Peyer's patch (tissue), 4 donors: ENCODE measurements at regions not wholly inside any gene's neighbourhood (a gene's known extent, or its start where the extent isn't known, plus 50 kb on each side); places are given as distances from the start of the nearest gene placed in this dataset.

Source experiments
- POLR2A ChIP-seq, 2 donors: fragments of 450-650 bp; IDR thresholded peaks; one replicate each; pipeline ENCODE4 v1.5.1; 2017; ENCODE audit warnings: antibody characterized with exemption in 2 of 2, mild to moderate bottlenecking in 2 of 2, moderate library complexity in 2 of 2
- TF ChIP-seq, protein P1 (sequence below), 6 experiments: fragments of 450-650 bp in 4 of 6; fragments of 200-600 bp in 2 of 6; sonication (generic) in 1 of 6; IDR thresholded peaks; one replicate each; pipeline ENCODE4 v1.5.1; 2017 to 2019; ENCODE audit warnings: antibody characterized with exemption in 6 of 6, mild to moderate bottlenecking in 3 of 6, moderate library complexity in 1 of 6

DNA sequence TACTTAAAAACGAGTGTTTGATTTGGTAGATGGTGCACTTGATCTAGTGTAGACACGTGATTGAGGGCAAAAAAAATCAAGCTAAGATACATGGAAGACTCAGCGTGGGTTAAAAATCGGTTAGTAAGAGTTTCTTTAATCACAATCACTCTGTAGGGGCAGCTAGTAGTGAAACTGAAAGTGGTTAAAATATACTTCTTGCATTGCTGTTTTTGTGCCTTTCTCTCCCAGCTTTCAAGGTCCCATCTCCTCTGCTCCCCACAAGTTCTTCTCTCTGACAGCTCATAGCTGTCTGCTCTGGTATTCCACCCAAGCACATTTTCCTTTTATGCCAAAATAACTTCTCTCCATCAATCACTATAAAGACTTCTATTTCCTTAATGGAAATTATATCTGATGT lies 1089.7 kb downstream of the EFNB2 start:
- no peak for TF ChIP-seq POLR2A (IDR thresholded peaks at IDR 0.05)
- TF ChIP-seq, protein P1, sequence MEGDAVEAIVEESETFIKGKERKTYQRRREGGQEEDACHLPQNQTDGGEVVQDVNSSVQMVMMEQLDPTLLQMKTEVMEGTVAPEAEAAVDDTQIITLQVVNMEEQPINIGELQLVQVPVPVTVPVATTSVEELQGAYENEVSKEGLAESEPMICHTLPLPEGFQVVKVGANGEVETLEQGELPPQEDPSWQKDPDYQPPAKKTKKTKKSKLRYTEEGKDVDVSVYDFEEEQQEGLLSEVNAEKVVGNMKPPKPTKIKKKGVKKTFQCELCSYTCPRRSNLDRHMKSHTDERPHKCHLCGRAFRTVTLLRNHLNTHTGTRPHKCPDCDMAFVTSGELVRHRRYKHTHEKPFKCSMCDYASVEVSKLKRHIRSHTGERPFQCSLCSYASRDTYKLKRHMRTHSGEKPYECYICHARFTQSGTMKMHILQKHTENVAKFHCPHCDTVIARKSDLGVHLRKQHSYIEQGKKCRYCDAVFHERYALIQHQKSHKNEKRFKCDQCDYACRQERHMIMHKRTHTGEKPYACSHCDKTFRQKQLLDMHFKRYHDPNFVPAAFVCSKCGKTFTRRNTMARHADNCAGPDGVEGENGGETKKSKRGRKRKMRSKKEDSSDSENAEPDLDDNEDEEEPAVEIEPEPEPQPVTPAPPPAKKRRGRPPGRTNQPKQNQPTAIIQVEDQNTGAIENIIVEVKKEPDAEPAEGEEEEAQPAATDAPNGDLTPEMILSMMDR (IDR thresholded peaks at IDR 0.05): no peak
